ENCODE measurements at regions not wholly inside any gene's neighbourhood (a gene's known extent, or its start where the extent isn't known, plus 50 kb on each side); places are given as distances from the start of the nearest gene placed in this dataset.
"Not testable (repeated sequence)": the region's sequence is repeated elsewhere in the genome, so short reads cannot be mapped to it uniquely, and the experiment has no call there.

DNA sequence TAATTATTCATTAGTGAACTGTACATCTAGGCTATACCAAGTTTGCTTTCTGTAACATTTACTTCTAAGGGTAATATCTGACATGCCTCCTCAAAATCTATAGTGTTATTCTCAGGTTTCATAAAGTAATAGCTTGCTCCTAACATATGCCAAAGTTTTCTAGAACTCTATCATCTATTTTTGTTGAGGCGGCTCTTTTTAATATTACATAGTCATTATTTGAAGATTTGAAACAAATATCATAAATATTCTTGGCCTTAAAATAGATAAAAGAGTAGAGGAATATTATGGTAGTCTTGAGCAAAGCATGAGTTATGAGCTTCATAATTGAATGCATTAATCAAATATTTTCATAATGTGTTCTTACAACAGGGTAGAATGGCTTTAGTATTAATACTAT is 327.2 kb upstream of the KCND2 start:
- intact Hi-C loops (cut with micrococcal nuclease), result no loop called here
- CTCF ChIA-PET, result interaction anchor here (1.3 kb wide), 1 partner anchor 11 kb away, joined by 4 read pairs; no protein-coding TSS in a partner anchor
- DNase-seq (ENCODE audit: unreplicated experiment), result no peak
- TF ChIP-seq CTCF (IDR thresholded peaks at IDR 0.05; ENCODE audit: unreplicated experiment), result no peak
- POLR2A ChIA-PET, result no interaction called here
- no peak overlapping the region for H3K4me3 Mint-ChIP-seq (ENCODE audit: unreplicated experiment)
- H3K36me3 Mint-ChIP-seq (ENCODE audit: insufficient read depth, unreplicated experiment), result peaks cover 2% of the 10 kb centered on the region
- no peak overlapping the region for H3K27ac Mint-ChIP-seq (ENCODE audit: low read depth, unreplicated experiment)
- BruUV-seq (replicated peaks), result no TSS peak
- H3K4me1 Mint-ChIP-seq (ENCODE audit: insufficient read depth, unreplicated experiment), result no peaks in the 10 kb centered on the region
- no peaks in the 10 kb centered on the region for H3K9me3 Mint-ChIP-seq (ENCODE audit: unreplicated experiment)
- peaks cover 61% of the 10 kb centered on the region for H3K27me3 Mint-ChIP-seq (ENCODE audit: insufficient read depth, unreplicated experiment)

DNA sequence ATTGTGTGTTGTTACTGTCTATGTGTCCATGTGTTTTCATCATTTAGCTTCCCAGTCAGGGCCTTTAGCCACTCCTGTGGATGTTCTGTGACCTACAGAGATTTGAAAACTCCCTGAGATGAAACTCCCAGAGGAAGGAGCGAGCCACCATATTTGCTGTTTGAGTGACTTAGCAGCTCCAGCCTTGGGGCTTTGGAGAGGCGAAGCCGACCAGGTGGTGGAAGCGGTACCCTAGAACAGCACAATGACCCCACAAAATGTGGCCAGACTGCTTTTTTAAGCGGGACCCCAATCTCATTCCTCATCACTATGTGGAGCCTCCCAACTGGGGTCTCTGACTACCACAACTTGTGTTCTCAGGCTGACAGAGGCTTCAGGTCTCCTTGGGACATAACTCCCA is 323.9 kb upstream of the KCND2 start:
- H3K9me3 Mint-ChIP-seq (ENCODE audit: unreplicated experiment), result no peaks in the 10 kb centered on the region
- TF ChIP-seq CTCF (IDR thresholded peaks at IDR 0.05; ENCODE audit: unreplicated experiment), result no peak

GRCh38 chr7:119950390-119951041 is 322.5 kb upstream of the KCND2 start:
- POLR2A ChIA-PET, result not testable (repeated sequence)

More for the DNA sequence above, 323.9 kb upstream of the KCND2 start:
- H3K36me3 Mint-ChIP-seq (ENCODE audit: insufficient read depth, unreplicated experiment), result no peaks in the 10 kb centered on the region
- no peak overlapping the region for H3K4me3 Mint-ChIP-seq (ENCODE audit: unreplicated experiment)
- ChIA-PET POLR2A (no interaction called here), CTCF (interaction anchor here (1.0 to 1.3 kb wide), 2 partner anchors 13 to 14 kb away, joined by 3 to 5 read pairs; no protein-coding TSS in a partner anchor)
- no TSS peak for BruUV-seq (replicated peaks)
- intact Hi-C loops (cut with micrococcal nuclease), result no loop called here
- H3K27me3 Mint-ChIP-seq (ENCODE audit: insufficient read depth, unreplicated experiment), result peaks cover 35% of the 10 kb centered on the region
- H3K4me1 Mint-ChIP-seq (ENCODE audit: insufficient read depth, unreplicated experiment), result no peaks in the 10 kb centered on the region
- DNase-seq (ENCODE audit: unreplicated experiment), result no peak
- H3K27ac Mint-ChIP-seq (ENCODE audit: low read depth, unreplicated experiment), result no peak overlapping the region

DNA sequence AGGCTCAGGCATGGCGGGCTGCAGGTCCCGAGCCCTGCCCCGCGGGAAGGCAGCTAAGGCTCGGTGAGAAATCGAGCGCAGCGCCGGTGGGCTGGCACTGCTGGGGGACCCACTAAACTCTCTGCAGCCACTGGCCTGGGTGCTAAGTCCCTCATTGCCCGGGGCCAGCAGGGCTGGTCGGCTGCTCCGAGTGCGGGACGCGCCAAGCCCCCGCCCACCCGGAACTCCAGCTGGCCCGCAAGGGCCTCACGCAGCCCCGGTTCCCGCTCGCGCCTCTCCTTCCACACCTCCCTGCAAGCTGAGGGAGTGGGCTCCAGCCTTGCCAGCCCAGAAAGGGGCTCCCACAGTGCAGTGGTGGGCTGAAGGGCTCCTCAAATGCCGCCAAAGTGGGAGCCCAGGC is 321.4 kb upstream of the KCND2 start:
- H3K27me3 Mint-ChIP-seq (ENCODE audit: insufficient read depth, unreplicated experiment), result peaks cover 43% of the 10 kb centered on the region
- BruUV-seq (replicated peaks); CTCF ChIA-PET; intact Hi-C loops (cut with micrococcal nuclease); H3K4me3 Mint-ChIP-seq (ENCODE audit: unreplicated experiment); H3K27ac Mint-ChIP-seq (ENCODE audit: low read depth, unreplicated experiment); H3K36me3 Mint-ChIP-seq (ENCODE audit: insufficient read depth, unreplicated experiment); DNase-seq (ENCODE audit: unreplicated experiment); POLR2A ChIA-PET; H3K9me3 Mint-ChIP-seq (ENCODE audit: unreplicated experiment); H3K4me1 Mint-ChIP-seq (ENCODE audit: insufficient read depth, unreplicated experiment): not testable (repeated sequence)

More at GRCh38 chr7:119950390-119951041, 322.5 kb upstream of the KCND2 start:
- H3K36me3 Mint-ChIP-seq (ENCODE audit: insufficient read depth, unreplicated experiment); DNase-seq (ENCODE audit: unreplicated experiment); BruUV-seq (replicated peaks); intact Hi-C loops (cut with micrococcal nuclease); H3K4me1 Mint-ChIP-seq (ENCODE audit: insufficient read depth, unreplicated experiment); H3K9me3 Mint-ChIP-seq (ENCODE audit: unreplicated experiment); H3K4me3 Mint-ChIP-seq (ENCODE audit: unreplicated experiment); H3K27ac Mint-ChIP-seq (ENCODE audit: low read depth, unreplicated experiment): not testable (repeated sequence)
- peaks cover 43% of the 10 kb centered on the region for H3K27me3 Mint-ChIP-seq (ENCODE audit: insufficient read depth, unreplicated experiment)
- CTCF ChIA-PET, result interaction anchor here (0.6 kb wide), 1 partner anchor 18 kb away, joined by 3 read pairs; no protein-coding TSS in a partner anchor

DNA sequence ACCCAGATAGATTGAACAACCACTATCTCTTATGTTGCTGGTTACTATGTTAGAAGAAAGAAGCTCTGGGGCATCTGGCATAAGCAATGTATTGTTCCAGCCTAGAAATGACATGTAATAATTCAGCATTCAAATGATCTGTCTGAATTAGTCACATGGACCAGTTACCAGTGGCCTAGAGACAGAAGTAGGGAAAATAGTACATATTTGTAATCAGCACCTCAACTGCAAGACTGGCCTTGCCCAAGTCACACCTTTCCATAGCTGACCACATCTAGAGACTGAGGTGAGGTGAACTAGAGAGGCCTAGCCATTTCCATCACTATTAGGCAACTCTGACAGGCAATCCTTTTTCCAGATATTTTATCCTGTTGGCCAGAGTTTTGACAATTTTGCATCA is 315.6 kb upstream of the KCND2 start:
- no peak overlapping the region for H3K27ac Mint-ChIP-seq (ENCODE audit: low read depth, unreplicated experiment)
- ChIA-PET CTCF (interaction anchor here (0.6 to 0.7 kb wide), 2 partner anchors 23 to 178 kb away, joined by 3 to 4 read pairs; no protein-coding TSS in a partner anchor), POLR2A (no interaction called here)
- no peaks in the 10 kb centered on the region for H3K36me3 Mint-ChIP-seq (ENCODE audit: insufficient read depth, unreplicated experiment)
- no peaks in the 10 kb centered on the region for H3K4me1 Mint-ChIP-seq (ENCODE audit: insufficient read depth, unreplicated experiment)
- H3K4me3 Mint-ChIP-seq (ENCODE audit: unreplicated experiment), result no peak overlapping the region
- no peak for DNase-seq (ENCODE audit: unreplicated experiment)
- intact Hi-C loops (cut with micrococcal nuclease), result no loop called here
- no peak for TF ChIP-seq CTCF (IDR thresholded peaks at IDR 0.05; ENCODE audit: unreplicated experiment)
- H3K9me3 Mint-ChIP-seq (ENCODE audit: unreplicated experiment), result no peaks in the 10 kb centered on the region
- no TSS peak for BruUV-seq (replicated peaks)
- peaks cover 14% of the 10 kb centered on the region for H3K27me3 Mint-ChIP-seq (ENCODE audit: insufficient read depth, unreplicated experiment)

Measured in MCF 10A (cell line).